ENCODE measurements at regions not wholly inside any gene's neighbourhood (a gene's known extent, or its start where the extent isn't known, plus 50 kb on each side); places are given as distances from the start of the nearest gene placed in this dataset.

GRCh38 chr13:39170711-39171110 is 132.5 kb downstream of the NHLRC3 start:
- TF ChIP-seq CTCF (IDR thresholded peaks at IDR 0.05) = no peak
- no peak for TF ChIP-seq ZFX (IDR thresholded peaks at IDR 0.05; ENCODE audit: borderline replicate concordance)
